ENCODE measurements at regions not wholly inside any gene's neighbourhood (a gene's known extent, or its start where the extent isn't known, plus 50 kb on each side); places are given as distances from the start of the nearest gene placed in this dataset.

DNA sequence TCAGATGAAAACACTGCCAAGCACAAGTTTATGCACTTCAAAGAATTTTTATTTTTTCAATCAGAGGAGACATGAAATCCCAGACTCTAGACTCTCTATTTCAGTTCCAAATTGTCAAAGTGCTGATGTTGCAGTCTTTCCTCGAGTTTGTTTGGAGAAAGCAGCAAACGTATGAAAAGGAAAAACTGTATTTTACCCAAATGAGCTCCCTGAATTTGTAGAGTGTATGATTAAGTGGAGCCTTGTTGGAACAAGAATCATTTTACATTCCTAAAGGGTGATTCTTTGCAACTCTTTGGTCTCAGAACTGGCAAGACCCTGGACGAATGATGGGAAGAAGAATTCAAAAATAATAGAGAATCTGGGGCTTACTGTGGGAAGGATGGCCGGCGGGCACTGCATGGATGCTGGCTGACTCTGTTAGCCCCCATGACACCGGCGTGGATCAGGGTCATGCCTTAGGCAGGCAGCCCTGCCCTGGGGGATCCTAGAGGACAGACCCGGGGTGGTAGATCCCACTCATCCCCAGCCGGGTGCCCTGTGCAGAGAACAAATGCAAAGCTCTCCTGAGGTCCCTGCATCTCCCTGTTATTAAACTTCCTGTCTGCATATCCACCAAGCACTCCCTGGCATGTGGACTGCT, 207.4 kb downstream of the FNDC1 start:
- no peak overlapping the region for H4K91ac ChIP-seq (ENCODE audit: low read length)
- DNase-seq, result no peak
- H3K4me2 ChIP-seq (ENCODE audit: low read length, poor library complexity, severe bottlenecking), result no peak overlapping the region
- peak overlapping the region; percentile 44 for H3K9ac ChIP-seq (ENCODE audit: low read length)
- H3K23ac ChIP-seq (ENCODE audit: low read length in 2 of 2), result no peak overlapping the region
- H3K4me1 ChIP-seq (ENCODE audit: control insufficient read depth, insufficient read depth, low read depth, low read length), result no peaks in the 10 kb centered on the region
- H2AK5ac ChIP-seq (ENCODE audit: low read length, severe bottlenecking), result no peak overlapping the region
- H3K27me3 ChIP-seq (ENCODE audit: control insufficient read depth in 1 of 2, insufficient read depth in 1 of 2, low read length in 2 of 2), result no peaks in the 10 kb centered on the region
- H3K36me3 ChIP-seq (ENCODE audit: control insufficient read depth in 1 of 2, insufficient read depth in 2 of 2, low read depth in 1 of 2, low read length in 2 of 2), result no peaks in the 10 kb centered on the region
- H3K14ac ChIP-seq (ENCODE audit: low read length in 2 of 2), result no peak overlapping the region
- H3K79me1 ChIP-seq (replicated peaks; ENCODE audit: low read length, poor library complexity, severe bottlenecking), result no peaks in the 10 kb centered on the region
- 71% methylated on average over 8 of the region's 9 CpGs for WGBS
- no peak overlapping the region for H2BK15ac ChIP-seq (ENCODE audit: low read depth, poor library complexity, severe bottlenecking)
- H3K4ac ChIP-seq (ENCODE audit: low read depth in 1 of 2, low read length in 2 of 2), result no peak overlapping the region
- peak overlapping the region in 1 of 2 experiments; percentile 41 for H3K4me3 ChIP-seq (ENCODE audit: insufficient read depth in 1 of 2, low read depth in 1 of 2, low read length in 2 of 2)
- H4K8ac ChIP-seq (ENCODE audit: low read length), result no peak overlapping the region
- H2BK5ac ChIP-seq (ENCODE audit: low read depth, low read length, poor library complexity, severe bottlenecking), result no peak overlapping the region
- H2AFZ ChIP-seq (ENCODE audit: low read depth, low read length), result no peak overlapping the region
- no peak overlapping the region for H2BK12ac ChIP-seq (ENCODE audit: low read length in 2 of 2)
- no peak overlapping the region for H3K27ac ChIP-seq (ENCODE audit: low read length, poor library complexity, severe bottlenecking)
- no peak overlapping the region for H3K18ac ChIP-seq (ENCODE audit: low read depth in 1 of 2, low read length in 2 of 2)
- no peak overlapping the region for H2BK120ac ChIP-seq (ENCODE audit: low read depth, low read length)
- H3K9me3 ChIP-seq (ENCODE audit: control insufficient read depth, low read length), result peaks cover 1% of the 10 kb centered on the region

DNA sequence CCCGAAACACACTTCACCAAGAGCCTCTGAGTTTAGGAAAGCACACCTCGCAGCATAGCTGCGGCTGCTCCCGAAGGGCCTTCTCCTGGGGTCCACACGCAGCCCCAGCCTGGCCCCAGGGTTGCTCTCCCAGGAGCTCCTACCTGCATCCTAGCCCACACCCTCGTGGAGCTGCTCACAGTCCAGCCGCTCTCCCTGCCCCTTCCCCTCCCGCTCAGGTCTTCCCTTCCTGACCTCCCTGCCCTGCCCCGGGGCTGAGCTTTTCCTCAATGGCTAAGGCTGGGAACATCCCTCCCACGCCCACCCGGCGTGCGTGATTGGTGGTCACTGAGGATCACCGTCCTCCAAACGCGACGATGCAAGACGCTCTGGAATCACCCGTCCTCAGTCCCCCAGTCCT, 205.8 kb downstream of the FNDC1 start:
- Histone ChIP-seq H3K27ac (ENCODE audit: low read length, poor library complexity, severe bottlenecking) (no peak overlapping the region), H2BK5ac (ENCODE audit: low read depth, low read length, poor library complexity, severe bottlenecking) (no peak overlapping the region), H4K8ac (ENCODE audit: low read length) (no peak overlapping the region), H3K14ac (ENCODE audit: low read length in 2 of 2) (no peak overlapping the region), H2AFZ (ENCODE audit: low read depth, low read length) (no peak overlapping the region), H3K18ac (ENCODE audit: low read depth in 1 of 2, low read length in 2 of 2) (no peak overlapping the region), H3K9me3 (ENCODE audit: control insufficient read depth, low read length) (peaks cover 17% of the 10 kb centered on the region), H2AK5ac (ENCODE audit: low read length, severe bottlenecking) (no peak overlapping the region), H2BK15ac (ENCODE audit: low read depth, poor library complexity, severe bottlenecking) (no peak overlapping the region), H3K4me1 (ENCODE audit: control insufficient read depth, insufficient read depth, low read depth, low read length) (no peaks in the 10 kb centered on the region), H4K91ac (ENCODE audit: low read length) (no peak overlapping the region), H3K79me1 (replicated peaks; ENCODE audit: low read length, poor library complexity, severe bottlenecking) (no peaks in the 10 kb centered on the region), H3K4me3 (ENCODE audit: insufficient read depth in 1 of 2, low read depth in 1 of 2, low read length in 2 of 2) (no peak overlapping the region), H2BK120ac (ENCODE audit: low read depth, low read length) (no peak overlapping the region), H3K27me3 (ENCODE audit: control insufficient read depth in 1 of 2, insufficient read depth in 1 of 2, low read length in 2 of 2) (no peaks in the 10 kb centered on the region), H3K36me3 (ENCODE audit: control insufficient read depth in 1 of 2, insufficient read depth in 2 of 2, low read depth in 1 of 2, low read length in 2 of 2) (no peaks in the 10 kb centered on the region), H3K4me2 (ENCODE audit: low read length, poor library complexity, severe bottlenecking) (no peak overlapping the region), H2BK12ac (ENCODE audit: low read length in 2 of 2) (no peak overlapping the region), H3K4ac (ENCODE audit: low read depth in 1 of 2, low read length in 2 of 2) (no peak overlapping the region), H3K9ac (ENCODE audit: low read length) (no peak overlapping the region), H3K23ac (ENCODE audit: low read length in 2 of 2) (no peak overlapping the region)
- WGBS, result 81% methylated on average over 19 of the region's 19 CpGs
- DNase-seq, result no peak

DNA sequence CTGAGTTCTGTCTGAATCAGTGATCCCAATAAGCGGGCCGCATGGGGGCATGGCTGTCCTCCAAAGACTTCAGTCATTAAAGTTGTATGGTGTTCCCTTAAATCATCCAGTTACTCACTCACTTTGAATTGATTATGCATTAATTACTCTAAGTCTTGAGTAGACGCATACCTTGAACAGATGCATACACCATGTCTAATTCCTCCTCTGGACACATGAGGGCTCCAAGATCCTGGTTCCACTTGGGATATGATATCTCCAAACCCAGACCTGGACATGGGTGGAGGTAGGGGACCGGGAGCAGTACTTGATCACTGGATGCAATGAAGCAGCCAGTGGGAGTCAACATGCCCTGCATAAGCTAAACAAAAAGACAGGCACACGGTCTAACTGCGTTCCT, 204.5 kb downstream of the FNDC1 start:
- no peak overlapping the region for H3K4ac ChIP-seq (ENCODE audit: low read depth in 1 of 2, low read length in 2 of 2)

DNA sequence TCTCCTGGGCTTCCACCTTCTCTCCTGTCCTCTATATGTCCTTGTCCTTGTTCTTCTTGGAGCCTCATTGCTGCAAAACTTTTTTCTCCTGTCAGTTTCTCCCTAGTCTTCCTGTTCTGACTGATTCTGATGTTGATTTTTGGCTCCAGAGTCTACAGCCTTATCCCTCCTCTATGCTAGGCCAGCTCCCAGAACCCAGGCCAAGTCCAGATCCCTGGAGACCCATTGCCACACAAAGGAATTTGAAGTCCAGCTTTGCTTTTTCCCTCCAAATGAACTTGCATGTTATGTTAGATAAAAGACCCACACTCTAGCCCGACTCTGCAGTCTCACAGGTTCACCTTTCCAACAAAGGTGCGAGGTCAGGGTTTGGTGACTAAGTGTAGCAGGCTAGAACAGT, 203.1 kb downstream of the FNDC1 start:
- Histone ChIP-seq H3K27me3 (ENCODE audit: control insufficient read depth in 1 of 2, insufficient read depth in 1 of 2, low read length in 2 of 2) (no peaks in the 10 kb centered on the region), H3K36me3 (ENCODE audit: control insufficient read depth in 1 of 2, insufficient read depth in 2 of 2, low read depth in 1 of 2, low read length in 2 of 2) (no peaks in the 10 kb centered on the region), H4K8ac (ENCODE audit: low read length) (no peak overlapping the region), H3K27ac (ENCODE audit: low read length, poor library complexity, severe bottlenecking) (no peak overlapping the region), H3K9ac (ENCODE audit: low read length) (no peak overlapping the region), H3K18ac (ENCODE audit: low read depth in 1 of 2, low read length in 2 of 2) (no peak overlapping the region), H3K4me1 (ENCODE audit: control insufficient read depth, insufficient read depth, low read depth, low read length) (no peaks in the 10 kb centered on the region), H2BK5ac (ENCODE audit: low read depth, low read length, poor library complexity, severe bottlenecking) (no peak overlapping the region), H3K9me3 (ENCODE audit: control insufficient read depth, low read length) (peaks cover 29% of the 10 kb centered on the region), H3K79me1 (replicated peaks; ENCODE audit: low read length, poor library complexity, severe bottlenecking) (no peaks in the 10 kb centered on the region), H3K4me2 (ENCODE audit: low read length, poor library complexity, severe bottlenecking) (peak overlapping the region; percentile 11), H2BK15ac (ENCODE audit: low read depth, poor library complexity, severe bottlenecking) (no peak overlapping the region), H2BK120ac (ENCODE audit: low read depth, low read length) (no peak overlapping the region), H4K91ac (ENCODE audit: low read length) (no peak overlapping the region), H2AK5ac (ENCODE audit: low read length, severe bottlenecking) (no peak overlapping the region), H3K23ac (ENCODE audit: low read length in 2 of 2) (no peak overlapping the region), H3K4ac (ENCODE audit: low read depth in 1 of 2, low read length in 2 of 2) (no peak overlapping the region), H2BK12ac (ENCODE audit: low read length in 2 of 2) (no peak overlapping the region), H2AFZ (ENCODE audit: low read depth, low read length) (no peak overlapping the region), H3K4me3 (ENCODE audit: insufficient read depth in 1 of 2, low read depth in 1 of 2, low read length in 2 of 2) (no peak overlapping the region), H3K14ac (ENCODE audit: low read length in 2 of 2) (no peak overlapping the region)
- no peak for DNase-seq
- WGBS, result 30% methylated on average over 2 of the region's 2 CpGs

More for the DNA sequence above, 204.5 kb downstream of the FNDC1 start:
- H3K9me3 ChIP-seq (ENCODE audit: control insufficient read depth, low read length), result peaks cover 29% of the 10 kb centered on the region
- no peak overlapping the region for H2BK120ac ChIP-seq (ENCODE audit: low read depth, low read length)
- no peak for DNase-seq
- H3K4me1 ChIP-seq (ENCODE audit: control insufficient read depth, insufficient read depth, low read depth, low read length), result no peaks in the 10 kb centered on the region
- H3K4me3 ChIP-seq (ENCODE audit: insufficient read depth in 1 of 2, low read depth in 1 of 2, low read length in 2 of 2), result no peak overlapping the region
- no peak overlapping the region for H4K91ac ChIP-seq (ENCODE audit: low read length)
- no peak overlapping the region for H3K18ac ChIP-seq (ENCODE audit: low read depth in 1 of 2, low read length in 2 of 2)
- H4K8ac ChIP-seq (ENCODE audit: low read length), result no peak overlapping the region
- H3K27me3 ChIP-seq (ENCODE audit: control insufficient read depth in 1 of 2, insufficient read depth in 1 of 2, low read length in 2 of 2), result no peaks in the 10 kb centered on the region
- no peak overlapping the region for H3K23ac ChIP-seq (ENCODE audit: low read length in 2 of 2)
- H3K4me2 ChIP-seq (ENCODE audit: low read length, poor library complexity, severe bottlenecking), result no peak overlapping the region
- no peak overlapping the region for H3K9ac ChIP-seq (ENCODE audit: low read length)
- no peak overlapping the region for H2BK12ac ChIP-seq (ENCODE audit: low read length in 2 of 2)
- H2BK15ac ChIP-seq (ENCODE audit: low read depth, poor library complexity, severe bottlenecking), result no peak overlapping the region
- no peak overlapping the region for H2BK5ac ChIP-seq (ENCODE audit: low read depth, low read length, poor library complexity, severe bottlenecking)
- H2AFZ ChIP-seq (ENCODE audit: low read depth, low read length), result no peak overlapping the region
- no peaks in the 10 kb centered on the region for H3K36me3 ChIP-seq (ENCODE audit: control insufficient read depth in 1 of 2, insufficient read depth in 2 of 2, low read depth in 1 of 2, low read length in 2 of 2)
- H3K27ac ChIP-seq (ENCODE audit: low read length, poor library complexity, severe bottlenecking), result no peak overlapping the region
- H3K79me1 ChIP-seq (replicated peaks; ENCODE audit: low read length, poor library complexity, severe bottlenecking), result no peaks in the 10 kb centered on the region
- WGBS, result 75% methylated on average over 5 of the region's 6 CpGs
- no peak overlapping the region for H3K14ac ChIP-seq (ENCODE audit: low read length in 2 of 2)
- H2AK5ac ChIP-seq (ENCODE audit: low read length, severe bottlenecking), result no peak overlapping the region
